Smooth muscle cell of the brain vasculature (primary cell): ENCODE measurements at regions not wholly inside any gene's neighbourhood (a gene's known extent, or its start where the extent isn't known, plus 50 kb on each side); places are given as distances from the start of the nearest gene placed in this dataset.
"Not testable (repeated sequence)": the region's sequence is repeated elsewhere in the genome, so short reads cannot be mapped to it uniquely, and the experiment has no call there.

Experiments used
- DNase-seq: peaks from one replicate; pipeline ENCODE4 v3.0.0-alpha.2; 2012; ENCODE audit warnings: low read depth, low spot score

- no peak for DNase-seq
Observed at GRCh38 chr5:98110791-98111190, 662.7 kb upstream of the RGMB start.

- DNase-seq, result no peak
Observed at GRCh38 chr5:98111686-98112085, 661.8 kb upstream of the RGMB start.

GRCh38 chr5:98121036-98121936 is 652.2 kb upstream of the RGMB start:
- no peak for DNase-seq

GRCh38 chr5:98128271-98128670 is 645.2 kb upstream of the RGMB start:
- no peak for DNase-seq

GRCh38 chr5:98128846-98129245 is 644.6 kb upstream of the RGMB start:
- no peak for DNase-seq

- no peak for DNase-seq
Observed at GRCh38 chr5:98130261-98131035, 643.0 kb upstream of the RGMB start.

GRCh38 chr5:98144116-98144515 is 629.3 kb upstream of the RGMB start:
- DNase-seq, result no peak

- no peak for DNase-seq
Observed at GRCh38 chr5:98144710-98145109, 628.8 kb upstream of the RGMB start.

GRCh38 chr5:98157368-98157767 is 616.1 kb upstream of the RGMB start:
- DNase-seq, result no peak

GRCh38 chr5:98158440-98158839 is 615.0 kb upstream of the RGMB start:
- no peak for DNase-seq

GRCh38 chr5:98163796-98164493 is 609.5 kb upstream of the RGMB start:
- DNase-seq, result no peak

GRCh38 chr5:98168871-98169270 is 604.6 kb upstream of the RGMB start:
- no peak for DNase-seq

GRCh38 chr5:98170994-98171393 is 602.5 kb upstream of the RGMB start:
- DNase-seq, result no peak

GRCh38 chr5:98173334-98173733 is 600.1 kb upstream of the RGMB start:
- DNase-seq, result no peak

GRCh38 chr5:98175474-98175873 is 598.0 kb upstream of the RGMB start:
- DNase-seq, result no peak

- no peak for DNase-seq
Observed at GRCh38 chr5:98179791-98180755, 593.4 kb upstream of the RGMB start.

- no peak for DNase-seq
Observed at GRCh38 chr5:98186128-98186527, 587.3 kb upstream of the RGMB start.

GRCh38 chr5:98187945-98188344 is 585.5 kb upstream of the RGMB start:
- DNase-seq, result no peak

GRCh38 chr5:98190344-98190743 is 583.1 kb upstream of the RGMB start:
- DNase-seq, result not testable (repeated sequence)

GRCh38 chr5:98193921-98194760 is 579.3 kb upstream of the RGMB start:
- DNase-seq, result no peak
